ENCODE measurements at regions not wholly inside any gene's neighbourhood (a gene's known extent, or its start where the extent isn't known, plus 50 kb on each side); places are given as distances from the start of the nearest gene placed in this dataset.
"Not testable (repeated sequence)": the region's sequence is repeated elsewhere in the genome, so short reads cannot be mapped to it uniquely, and the experiment has no call there.

DNA sequence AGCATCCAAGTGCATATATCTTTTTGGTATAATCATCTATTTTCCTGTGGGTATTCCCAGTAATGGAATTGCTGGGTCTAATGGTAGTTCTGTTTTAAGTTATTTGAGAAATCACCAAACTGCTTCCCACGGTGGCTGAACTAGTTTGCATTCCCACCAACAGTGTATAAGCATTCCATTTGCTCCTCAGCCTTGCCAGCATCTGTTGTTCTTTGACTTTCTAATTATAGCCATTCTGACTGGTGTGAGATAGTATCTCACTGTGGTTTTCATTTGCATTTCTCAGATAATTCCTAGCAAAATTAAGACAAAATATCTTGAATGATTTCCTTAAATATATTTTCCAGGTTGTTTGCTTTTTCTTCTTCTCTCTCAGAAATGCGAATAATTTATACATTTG is 341.1 kb downstream of the GBA3 start:
- Histone ChIP-seq H3K4me1 (no peaks in the 10 kb centered on the region), H3K9me3 (replicated peaks) (no peaks in the 10 kb centered on the region), H3K27ac (replicated peaks) (no peak overlapping the region), H3K27me3 (ENCODE audit: low read depth) (no peaks in the 10 kb centered on the region), H3K36me3 (no peaks in the 10 kb centered on the region), H3K4me3 (no peak overlapping the region)
- TF ChIP-seq CTCF (IDR thresholded peaks at IDR 0.05; ENCODE audit: borderline replicate concordance) = no peak
- intact Hi-C loops (cut with micrococcal nuclease) = no loop called here
- DNase-seq = no peak

DNA sequence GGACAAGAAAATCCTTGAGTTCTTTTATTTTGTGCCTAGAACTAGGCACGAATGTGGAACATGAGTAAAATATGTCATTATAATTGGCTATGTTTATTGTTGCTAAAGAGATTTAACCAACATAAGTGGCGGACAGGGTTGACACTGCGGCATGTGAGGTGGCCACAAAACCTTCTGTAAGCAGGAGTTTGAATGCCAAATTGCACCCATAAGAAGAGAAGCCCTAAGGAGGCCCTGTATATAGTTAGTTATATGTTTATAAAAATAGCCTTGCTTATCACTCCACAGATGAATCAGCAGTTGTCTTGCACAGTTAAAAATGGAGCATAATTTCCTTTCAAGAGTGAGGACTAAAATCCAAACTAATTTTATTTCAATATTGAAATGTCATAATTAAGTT is 336.1 kb downstream of the GBA3 start:
- H3K4me1 ChIP-seq = no peaks in the 10 kb centered on the region
- intact Hi-C loops (cut with micrococcal nuclease) = no loop called here
- no peak for TF ChIP-seq CTCF (IDR thresholded peaks at IDR 0.05; ENCODE audit: borderline replicate concordance)
- no peak for DNase-seq
- H3K27ac ChIP-seq (replicated peaks) = no peak overlapping the region
- no peaks in the 10 kb centered on the region for H3K36me3 ChIP-seq
- no peaks in the 10 kb centered on the region for H3K27me3 ChIP-seq (ENCODE audit: low read depth)
- H3K4me3 ChIP-seq = no peak overlapping the region
- no peaks in the 10 kb centered on the region for H3K9me3 ChIP-seq (replicated peaks)

DNA sequence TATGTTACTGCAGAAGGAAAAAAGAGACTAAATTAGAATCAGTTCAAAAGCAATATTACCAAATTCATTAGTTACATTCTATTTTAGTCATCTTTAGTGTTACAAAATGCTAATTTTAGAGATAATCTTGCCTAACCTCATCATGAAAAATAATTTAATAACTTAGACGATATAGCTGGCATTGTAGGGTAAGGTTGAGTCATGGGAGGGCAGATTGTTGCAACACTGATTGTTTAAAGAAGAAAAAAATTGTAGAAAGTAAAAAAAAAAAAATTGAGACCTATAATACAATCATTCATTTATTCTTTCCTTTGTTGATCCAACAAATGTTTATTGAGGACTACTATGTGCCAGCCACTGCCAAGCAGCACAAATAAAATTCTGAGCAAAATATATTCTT is 330.9 kb downstream of the GBA3 start:
- TF ChIP-seq CTCF (IDR thresholded peaks at IDR 0.05; ENCODE audit: borderline replicate concordance) = no peak
- no peaks in the 10 kb centered on the region for H3K36me3 ChIP-seq

DNA sequence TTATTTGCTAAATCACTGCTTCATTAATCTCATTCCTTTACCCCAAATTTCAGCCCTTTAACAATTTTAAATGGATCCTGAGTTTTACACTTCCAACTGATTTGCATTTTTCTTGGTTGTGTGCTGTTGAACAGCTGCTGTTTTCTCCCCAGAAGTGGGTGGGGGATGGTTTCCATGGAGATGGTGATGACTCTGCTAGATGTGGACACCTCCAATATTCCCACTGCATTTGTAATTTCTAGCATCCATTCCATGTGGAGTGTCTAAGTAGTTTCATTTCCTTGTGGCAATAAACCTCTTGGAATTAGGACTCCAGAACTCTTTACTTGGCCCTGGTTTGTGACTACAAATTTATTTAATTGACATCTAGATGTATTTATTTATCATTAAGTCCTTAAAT is 330.4 kb downstream of the GBA3 start:
- Histone ChIP-seq H3K36me3 (no peaks in the 10 kb centered on the region), H3K27ac (replicated peaks) (no peak overlapping the region), H3K27me3 (ENCODE audit: low read depth) (no peaks in the 10 kb centered on the region), H3K4me3 (no peak overlapping the region), H3K4me1 (no peaks in the 10 kb centered on the region), H3K9me3 (replicated peaks) (no peaks in the 10 kb centered on the region)
- no peak for TF ChIP-seq CTCF (IDR thresholded peaks at IDR 0.05; ENCODE audit: borderline replicate concordance)
- intact Hi-C loops (cut with micrococcal nuclease) = no loop called here
- DNase-seq = no peak

More for the DNA sequence above, 330.9 kb downstream of the GBA3 start:
- Histone ChIP-seq H3K4me3 (no peak overlapping the region), H3K9me3 (replicated peaks) (no peaks in the 10 kb centered on the region), H3K27me3 (ENCODE audit: low read depth) (no peaks in the 10 kb centered on the region), H3K27ac (replicated peaks) (no peak overlapping the region), H3K4me1 (no peaks in the 10 kb centered on the region)
- no peak for DNase-seq
- intact Hi-C loops (cut with micrococcal nuclease) = no loop called here

GRCh38 chr4:23022032-23022431 is 329.3 kb downstream of the GBA3 start:
- no peak overlapping the region for H3K4me3 ChIP-seq
- no peaks in the 10 kb centered on the region for H3K27me3 ChIP-seq (ENCODE audit: low read depth)
- no peaks in the 10 kb centered on the region for H3K36me3 ChIP-seq
- H3K4me1 ChIP-seq = no peaks in the 10 kb centered on the region
- no peak overlapping the region for H3K27ac ChIP-seq (replicated peaks)
- no peak for DNase-seq
- no peak for TF ChIP-seq CTCF (IDR thresholded peaks at IDR 0.05; ENCODE audit: borderline replicate concordance)
- intact Hi-C loops (cut with micrococcal nuclease) = no loop called here
- H3K9me3 ChIP-seq (replicated peaks) = no peaks in the 10 kb centered on the region

- H3K36me3 ChIP-seq = no peaks in the 10 kb centered on the region
- no peaks in the 10 kb centered on the region for H3K27me3 ChIP-seq (ENCODE audit: low read depth)
- no peak overlapping the region for H3K27ac ChIP-seq (replicated peaks)
- DNase-seq = no peak
- TF ChIP-seq CTCF (IDR thresholded peaks at IDR 0.05; ENCODE audit: borderline replicate concordance) = no peak
- no peaks in the 10 kb centered on the region for H3K9me3 ChIP-seq (replicated peaks)
- intact Hi-C loops (cut with micrococcal nuclease) = no loop called here
- no peak overlapping the region for H3K4me3 ChIP-seq
- no peaks in the 10 kb centered on the region for H3K4me1 ChIP-seq
Observed at GRCh38 chr4:23021040-23021439, 328.3 kb downstream of the GBA3 start.

- H3K36me3 ChIP-seq; H3K9me3 ChIP-seq (replicated peaks); H3K4me1 ChIP-seq; H3K27ac ChIP-seq (replicated peaks); DNase-seq; H3K27me3 ChIP-seq (ENCODE audit: low read depth); H3K4me3 ChIP-seq; intact Hi-C loops (cut with micrococcal nuclease): not testable (repeated sequence)
Observed at GRCh38 chr4:23020399-23020798, 327.7 kb downstream of the GBA3 start.
